WTC11 (cell line): ENCODE measurements at regions not wholly inside any gene's neighbourhood (a gene's known extent, or its start where the extent isn't known, plus 50 kb on each side); places are given as distances from the start of the nearest gene placed in this dataset.

Source experiments
- ATF1 ChIP-seq: sonication (generic); formaldehyde crosslinking; IDR thresholded peaks from 2 replicates; pipeline ENCODE4 v1.8.1; 2023; ENCODE audit warnings: mild to moderate bottlenecking, moderate library complexity, missing genetic modification reagents
- CREB1 ChIP-seq: sonication (generic); formaldehyde crosslinking; IDR thresholded peaks from 2 replicates; pipeline ENCODE4 v1.8.0; 2023; ENCODE audit warnings: mild to moderate bottlenecking, missing genetic modification reagents
- ETV6 ChIP-seq: sonication (generic); formaldehyde crosslinking; IDR thresholded peaks from 2 replicates; pipeline ENCODE4 v1.8.1; 2022; ENCODE audit warnings: mild to moderate bottlenecking, missing genetic modification reagents
- NFE2L1 ChIP-seq: sonication (generic); formaldehyde crosslinking; IDR thresholded peaks from 2 replicates; pipeline ENCODE4 v1.8.1; 2023; ENCODE audit warnings: missing genetic modification reagents
- NR2C2 ChIP-seq: sonication (generic); formaldehyde crosslinking; IDR thresholded peaks from 2 replicates; pipeline ENCODE4 v1.8.0; 2022; ENCODE audit warnings: mild to moderate bottlenecking, missing genetic modification reagents
- OVOL2 ChIP-seq: fragments of 250-450 bp; sonication (Bioruptor Pico); IDR thresholded peaks from 2 replicates; pipeline ENCODE4 v1.9.0; 2021; ENCODE audit warnings: mild to moderate bottlenecking, borderline replicate concordance
- ZBTB21 ChIP-seq: sonication (generic); formaldehyde crosslinking; IDR thresholded peaks from 2 replicates; pipeline ENCODE4 v1.8.1; 2023; ENCODE audit warnings: mild to moderate bottlenecking, missing genetic modification reagents, borderline replicate concordance
- ZNF138 ChIP-seq: sonication (generic); formaldehyde crosslinking; conservative IDR thresholded peaks from 2 replicates; pipeline ENCODE4 v1.8.1; 2022; ENCODE audit warnings: mild to moderate bottlenecking, moderate library complexity, missing genetic modification reagents
- TF ChIP-seq, protein P1 (sequence below): sonication (generic); formaldehyde crosslinking; IDR thresholded peaks from 2 replicates; pipeline ENCODE4 v1.8.0; 2023; ENCODE audit warnings: missing genetic modification reagents
- TF ChIP-seq, protein P2 (sequence below): fragments of 200-600 bp; IDR thresholded peaks from 2 replicates; pipeline ENCODE4 v1.8.0; 2022; ENCODE audit warnings: antibody characterized with exemption
- TF ChIP-seq, protein P3 (sequence below): sonication (generic); formaldehyde crosslinking; conservative IDR thresholded peaks from 2 replicates; pipeline ENCODE4 v1.8.1; 2022; ENCODE audit warnings: mild to moderate bottlenecking, missing genetic modification reagents

DNA sequence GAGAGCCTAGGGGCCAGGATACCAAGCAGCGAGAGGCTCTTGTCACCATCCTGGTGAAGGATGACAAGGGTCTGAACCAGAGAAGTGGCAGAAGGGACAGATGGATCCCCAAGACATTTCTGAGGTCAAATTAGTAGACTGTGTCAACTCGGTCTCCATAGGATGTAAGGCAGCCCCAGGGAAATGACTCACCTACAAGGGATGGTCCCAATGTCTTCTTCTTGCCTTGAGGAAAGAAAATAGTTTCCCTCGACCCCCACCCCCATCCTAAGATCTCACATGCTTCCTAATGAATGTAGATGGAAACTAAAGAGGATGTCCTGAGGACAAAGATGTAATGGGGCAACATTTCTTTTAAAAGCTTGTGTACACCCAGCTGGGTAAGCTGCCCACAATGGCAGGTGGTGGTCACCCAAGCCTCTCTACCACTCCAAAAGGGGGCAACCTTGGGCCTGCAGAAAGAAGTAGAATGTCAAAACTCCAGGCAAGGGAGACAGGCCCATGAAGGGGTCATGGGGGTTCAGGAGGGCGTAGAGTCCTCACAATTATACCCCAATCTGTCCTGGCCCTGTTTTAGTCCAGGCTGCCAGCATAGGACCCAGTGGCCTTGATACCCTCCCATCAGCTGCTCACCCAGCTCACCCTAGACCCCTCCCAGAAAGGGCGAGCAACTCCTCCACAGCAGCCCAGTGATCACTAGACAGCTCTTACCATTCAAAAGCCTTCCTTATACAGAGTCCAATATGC, 187.4 kb downstream of the ACTL7B start:
- TF ChIP-seq ZNF138 (CRISPR knock-in tag) = no peak
- TF ChIP-seq OVOL2 (CRISPR knock-in tag) = no peak
- TF ChIP-seq CREB1 (CRISPR knock-in tag) = no peak
- TF ChIP-seq, protein P1, sequence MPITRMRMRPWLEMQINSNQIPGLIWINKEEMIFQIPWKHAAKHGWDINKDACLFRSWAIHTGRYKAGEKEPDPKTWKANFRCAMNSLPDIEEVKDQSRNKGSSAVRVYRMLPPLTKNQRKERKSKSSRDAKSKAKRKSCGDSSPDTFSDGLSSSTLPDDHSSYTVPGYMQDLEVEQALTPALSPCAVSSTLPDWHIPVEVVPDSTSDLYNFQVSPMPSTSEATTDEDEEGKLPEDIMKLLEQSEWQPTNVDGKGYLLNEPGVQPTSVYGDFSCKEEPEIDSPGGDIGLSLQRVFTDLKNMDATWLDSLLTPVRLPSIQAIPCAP (CRISPR knock-in tag) = no peak
- TF ChIP-seq, protein P2, sequence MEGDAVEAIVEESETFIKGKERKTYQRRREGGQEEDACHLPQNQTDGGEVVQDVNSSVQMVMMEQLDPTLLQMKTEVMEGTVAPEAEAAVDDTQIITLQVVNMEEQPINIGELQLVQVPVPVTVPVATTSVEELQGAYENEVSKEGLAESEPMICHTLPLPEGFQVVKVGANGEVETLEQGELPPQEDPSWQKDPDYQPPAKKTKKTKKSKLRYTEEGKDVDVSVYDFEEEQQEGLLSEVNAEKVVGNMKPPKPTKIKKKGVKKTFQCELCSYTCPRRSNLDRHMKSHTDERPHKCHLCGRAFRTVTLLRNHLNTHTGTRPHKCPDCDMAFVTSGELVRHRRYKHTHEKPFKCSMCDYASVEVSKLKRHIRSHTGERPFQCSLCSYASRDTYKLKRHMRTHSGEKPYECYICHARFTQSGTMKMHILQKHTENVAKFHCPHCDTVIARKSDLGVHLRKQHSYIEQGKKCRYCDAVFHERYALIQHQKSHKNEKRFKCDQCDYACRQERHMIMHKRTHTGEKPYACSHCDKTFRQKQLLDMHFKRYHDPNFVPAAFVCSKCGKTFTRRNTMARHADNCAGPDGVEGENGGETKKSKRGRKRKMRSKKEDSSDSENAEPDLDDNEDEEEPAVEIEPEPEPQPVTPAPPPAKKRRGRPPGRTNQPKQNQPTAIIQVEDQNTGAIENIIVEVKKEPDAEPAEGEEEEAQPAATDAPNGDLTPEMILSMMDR = no peak
- TF ChIP-seq ETV6 (CRISPR knock-in tag) = no peak
- no peak for TF ChIP-seq NFE2L1 (CRISPR knock-in tag)
- no peak for TF ChIP-seq ATF1 (CRISPR knock-in tag)
- TF ChIP-seq, protein P3, sequence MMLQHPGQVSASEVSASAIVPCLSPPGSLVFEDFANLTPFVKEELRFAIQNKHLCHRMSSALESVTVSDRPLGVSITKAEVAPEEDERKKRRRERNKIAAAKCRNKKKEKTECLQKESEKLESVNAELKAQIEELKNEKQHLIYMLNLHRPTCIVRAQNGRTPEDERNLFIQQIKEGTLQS = no peak
- TF ChIP-seq NR2C2 (CRISPR knock-in tag) = no peak
- no peak for TF ChIP-seq ZBTB21 (CRISPR knock-in tag)
